ENCODE measurements at regions not wholly inside any gene's neighbourhood (a gene's known extent, or its start where the extent isn't known, plus 50 kb on each side); places are given as distances from the start of the nearest gene placed in this dataset.

GRCh38 chr22:23520863-23521440 lies 59.1 kb downstream of the IGLL1 start (continued):
- TF ChIP-seq EP300 (IDR thresholded peaks at IDR 0.05; ENCODE audit: low read depth in 2 of 2, low read length in 2 of 2), result peak in 1 of 2 experiments; percentile 26; a peak in 1 of 4 replicates
- no peak for TF ChIP-seq EP300 (CRISPR knock-in tag; IDR thresholded peaks at IDR 0.05; ENCODE audit: borderline replicate concordance)
- TF ChIP-seq ZBTB46 (CRISPR knock-in tag; IDR thresholded peaks at IDR 0.05; ENCODE audit: borderline replicate concordance), result no peak
- no peak for TF ChIP-seq NKX3-1 (CRISPR knock-in tag; IDR thresholded peaks at IDR 0.05)
- peak; percentile 15; the same call in 1 of the 2 replicates for TF ChIP-seq PHF21A (CRISPR knock-in tag; IDR thresholded peaks at IDR 0.05)
- TF ChIP-seq SALL1 (CRISPR knock-in tag; IDR thresholded peaks at IDR 0.05), result peak; percentile 93
- no peak for TF ChIP-seq ZNF549 (CRISPR knock-in tag; IDR thresholded peaks at IDR 0.05)
- TF ChIP-seq HES4 (CRISPR knock-in tag; IDR thresholded peaks at IDR 0.05; ENCODE audit: borderline replicate concordance), result peak; percentile 6; the same call in 1 of the 2 replicates
- no peak for TF ChIP-seq SMC3 (IDR thresholded peaks at IDR 0.05; ENCODE audit: low read length)
- 0 out of 2 replicates have a peak, but pooled peaks have one; percentile 7 for TF ChIP-seq ZNF317 (CRISPR knock-in tag; IDR thresholded peaks at IDR 0.05)
- TF ChIP-seq CENPX (CRISPR knock-in tag; IDR thresholded peaks at IDR 0.05), result no peak
- peak; percentile 69 for TF ChIP-seq HNF4A (CRISPR knock-in tag; IDR thresholded peaks at IDR 0.05)
- peak; percentile 3; the same call in 1 of the 2 replicates for TF ChIP-seq ZGPAT (CRISPR knock-in tag; IDR thresholded peaks at IDR 0.05)
- no peak for TF ChIP-seq ATF3 (CRISPR knock-in tag; IDR thresholded peaks at IDR 0.05)
- peak; percentile 43; the same call in 1 of the 2 replicates for TF ChIP-seq MLXIP (CRISPR knock-in tag; IDR thresholded peaks at IDR 0.05; ENCODE audit: borderline replicate concordance)
- peak; percentile 30; the same call in 1 of the 2 replicates for TF ChIP-seq ZNF350 (CRISPR knock-in tag; IDR thresholded peaks at IDR 0.05; ENCODE audit: borderline replicate concordance, low read depth)
- TF ChIP-seq ZFP1 (CRISPR knock-in tag; IDR thresholded peaks at IDR 0.05), result peak; percentile 1; the same call in 1 of the 2 replicates
- no peak for TF ChIP-seq TRIM24 (CRISPR knock-in tag; IDR thresholded peaks at IDR 0.05)
- TF ChIP-seq FOXA3 (CRISPR knock-in tag; IDR thresholded peaks at IDR 0.05), result 0 out of 2 replicates have a peak, but pooled peaks have one; percentile 17
- peak; percentile 59; the same call in 1 of the 2 replicates for TF ChIP-seq ZNF362 (CRISPR knock-in tag; IDR thresholded peaks at IDR 0.05; ENCODE audit: borderline replicate concordance)
- TF ChIP-seq JUND (CRISPR knock-in tag; IDR thresholded peaks at IDR 0.05), result no peak
- peak; percentile 47 for TF ChIP-seq HNF4G (IDR thresholded peaks at IDR 0.05; ENCODE audit: borderline replicate concordance, low read depth, low read length)
- no peak for TF ChIP-seq HNF4G (CRISPR knock-in tag; IDR thresholded peaks at IDR 0.05; ENCODE audit: borderline replicate concordance, low read depth)
